ENCODE measurements at regions not wholly inside any gene's neighbourhood (a gene's known extent, or its start where the extent isn't known, plus 50 kb on each side); places are given as distances from the start of the nearest gene placed in this dataset.

DNA sequence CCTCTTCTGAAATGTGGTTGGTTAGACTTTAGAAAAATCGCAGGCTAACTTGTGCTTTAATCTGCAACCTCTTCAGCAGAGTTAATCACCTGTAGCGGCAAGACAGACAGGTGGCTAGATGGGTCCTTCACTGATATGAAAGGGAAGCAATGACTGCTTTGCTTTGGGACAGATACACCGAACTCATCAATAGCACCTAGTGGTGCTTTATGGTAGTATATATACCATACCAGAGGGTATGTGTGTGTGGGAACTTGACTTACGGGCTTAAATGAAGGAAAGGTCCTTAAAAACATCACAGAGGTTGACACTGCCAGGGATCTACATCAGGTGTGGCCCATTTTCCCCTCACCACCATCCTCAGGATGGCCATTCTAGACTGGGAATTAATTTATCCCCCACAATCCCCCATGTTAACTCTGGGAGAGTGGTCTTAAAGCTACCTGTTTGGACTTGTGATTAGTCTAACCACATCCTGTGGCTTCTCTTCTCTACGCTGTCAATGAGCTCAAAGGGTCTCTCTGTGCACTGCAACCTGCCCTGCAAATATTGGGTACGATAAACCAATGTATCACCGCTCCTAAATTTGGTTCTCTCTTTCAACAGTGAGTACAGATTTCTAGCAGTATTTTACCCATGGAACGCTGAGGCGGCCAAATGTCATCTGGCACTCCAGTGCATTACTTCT lies 162.7 kb downstream of the SIPA1L2 start:
- TF ChIP-seq POLR2AphosphoS5 (IDR thresholded peaks at IDR 0.05) (no peak), POLR2A (IDR thresholded peaks at IDR 0.05) (no peak), EP300 (IDR thresholded peaks at IDR 0.05) (no peak)
- TF ChIP-seq, protein P1, sequence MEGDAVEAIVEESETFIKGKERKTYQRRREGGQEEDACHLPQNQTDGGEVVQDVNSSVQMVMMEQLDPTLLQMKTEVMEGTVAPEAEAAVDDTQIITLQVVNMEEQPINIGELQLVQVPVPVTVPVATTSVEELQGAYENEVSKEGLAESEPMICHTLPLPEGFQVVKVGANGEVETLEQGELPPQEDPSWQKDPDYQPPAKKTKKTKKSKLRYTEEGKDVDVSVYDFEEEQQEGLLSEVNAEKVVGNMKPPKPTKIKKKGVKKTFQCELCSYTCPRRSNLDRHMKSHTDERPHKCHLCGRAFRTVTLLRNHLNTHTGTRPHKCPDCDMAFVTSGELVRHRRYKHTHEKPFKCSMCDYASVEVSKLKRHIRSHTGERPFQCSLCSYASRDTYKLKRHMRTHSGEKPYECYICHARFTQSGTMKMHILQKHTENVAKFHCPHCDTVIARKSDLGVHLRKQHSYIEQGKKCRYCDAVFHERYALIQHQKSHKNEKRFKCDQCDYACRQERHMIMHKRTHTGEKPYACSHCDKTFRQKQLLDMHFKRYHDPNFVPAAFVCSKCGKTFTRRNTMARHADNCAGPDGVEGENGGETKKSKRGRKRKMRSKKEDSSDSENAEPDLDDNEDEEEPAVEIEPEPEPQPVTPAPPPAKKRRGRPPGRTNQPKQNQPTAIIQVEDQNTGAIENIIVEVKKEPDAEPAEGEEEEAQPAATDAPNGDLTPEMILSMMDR (IDR thresholded peaks at IDR 0.05), result no peak
- 92 to 98% methylated on average over 8 to 9 of the region's 9 CpGs for WGBS, 2 donors (ENCODE audit: low coverage in 1 of 2)

DNA sequence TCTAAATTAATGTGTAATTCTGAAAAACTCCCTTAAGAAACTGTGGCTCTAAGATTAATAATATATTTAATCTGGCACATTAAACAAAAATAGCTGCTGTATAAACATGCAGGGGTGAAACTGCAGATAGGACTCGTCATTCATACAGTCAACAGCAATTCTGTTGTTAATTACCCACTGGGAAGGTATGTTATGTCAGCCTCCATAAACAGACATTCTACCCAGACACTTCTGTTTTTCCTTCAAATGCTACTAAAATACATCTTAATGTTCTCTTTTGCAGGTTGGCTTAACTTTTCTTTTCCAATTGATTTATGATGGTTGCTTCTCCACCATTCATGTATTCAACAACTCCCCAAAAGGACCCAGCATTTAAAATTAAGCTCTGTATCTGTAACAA lies 165.6 kb downstream of the SIPA1L2 start:
- H3K4me3 ChIP-seq, result no peak overlapping the region
- no peaks in the 10 kb centered on the region for H3K4me1 ChIP-seq
- no peak for ATAC-seq
- no peak for TF ChIP-seq POLR2AphosphoS5 (IDR thresholded peaks at IDR 0.05)
- no peak for TF ChIP-seq POLR2A (IDR thresholded peaks at IDR 0.05)
- no peak for TF ChIP-seq EP300 (IDR thresholded peaks at IDR 0.05)
- TF ChIP-seq, protein P1 (IDR thresholded peaks at IDR 0.05), result no peak
- no peaks in the 10 kb centered on the region for H3K9me3 ChIP-seq
- H3K27me3 ChIP-seq, result no peaks in the 10 kb centered on the region
- no peak overlapping the region for H3K27ac ChIP-seq
- H3K36me3 ChIP-seq, result peaks cover 0 to 61% of the 10 kb centered on the region in 2 donors
- WGBS, 2 donors (ENCODE audit: low coverage in 1 of 2), result 53 to 78% methylated on average over 1 of the region's 1 CpG

More for the DNA sequence above, 162.7 kb downstream of the SIPA1L2 start:
- H3K27me3 ChIP-seq, result no peaks in the 10 kb centered on the region
- H3K4me3 ChIP-seq, result no peak overlapping the region
- no peak overlapping the region for H3K27ac ChIP-seq
- no peak for ATAC-seq
- H3K4me1 ChIP-seq, result peaks cover under 1 to 12% (median 2%) of the 10 kb centered on the region in 3 donors
- H3K9me3 ChIP-seq, result no peaks in the 10 kb centered on the region
- H3K36me3 ChIP-seq, result peaks cover 0 to 61% of the 10 kb centered on the region in 2 donors

DNA sequence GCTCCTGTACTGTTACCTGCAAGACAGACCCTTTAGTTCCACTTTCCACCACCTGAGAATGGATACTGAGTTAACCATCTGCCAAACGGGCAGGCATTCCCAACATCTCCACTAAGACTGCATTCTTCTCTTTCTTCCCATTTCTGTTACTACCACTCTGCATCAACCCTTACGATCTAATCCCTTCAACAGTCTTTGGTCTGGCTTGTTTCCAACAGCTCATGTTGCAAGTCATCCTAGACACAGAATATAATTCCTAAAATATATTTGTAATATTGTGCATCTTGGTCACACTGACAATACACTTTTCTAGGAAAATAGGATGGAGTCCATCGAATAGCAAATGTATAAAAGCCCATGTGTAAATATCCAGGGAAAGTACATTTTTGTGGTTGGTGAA lies 166.7 kb downstream of the SIPA1L2 start:
- WGBS, 2 donors (ENCODE audit: low coverage in 1 of 2), result 81 to 90% methylated on average over 3 of the region's 3 CpGs
- Histone ChIP-seq H3K36me3 (peaks cover 0 to 53% of the 10 kb centered on the region in 2 donors), H3K27ac (no peak overlapping the region), H3K4me3 (no peak overlapping the region), H3K9me3 (no peaks in the 10 kb centered on the region), H3K4me1 (peaks cover 0 to 8% (median 0%) of the 10 kb centered on the region in 3 donors), H3K27me3 (no peaks in the 10 kb centered on the region)
- TF ChIP-seq EP300 (IDR thresholded peaks at IDR 0.05) (no peak), POLR2AphosphoS5 (IDR thresholded peaks at IDR 0.05) (no peak), POLR2A (IDR thresholded peaks at IDR 0.05) (no peak)
- TF ChIP-seq, protein P1 (IDR thresholded peaks at IDR 0.05), result no peak
- no peak for ATAC-seq

DNA sequence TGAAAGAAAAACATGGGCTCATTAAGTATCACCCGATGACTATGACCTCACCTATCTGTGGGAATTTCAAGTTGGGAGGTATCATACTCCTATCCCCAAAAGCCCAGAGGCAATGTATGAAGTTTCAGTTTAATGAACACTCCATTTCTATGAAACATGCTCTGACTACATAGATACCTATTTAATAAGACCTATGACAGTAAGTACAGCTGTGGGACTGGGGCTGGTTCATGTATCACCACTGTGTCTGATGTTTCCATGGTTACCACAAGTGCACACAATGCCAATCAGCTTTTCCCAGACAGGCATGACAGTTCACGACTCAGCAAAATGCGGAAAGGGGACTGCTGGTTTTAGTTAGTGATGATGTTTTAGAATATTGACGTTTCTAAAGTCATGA lies 167.7 kb downstream of the SIPA1L2 start:
- ATAC-seq, result no peak
- Histone ChIP-seq H3K27ac (no peak overlapping the region), H3K36me3 (peaks cover 0 to 50% of the 10 kb centered on the region in 2 donors), H3K27me3 (no peaks in the 10 kb centered on the region), H3K4me1 (peaks cover 0 to 17% (median 0%) of the 10 kb centered on the region in 3 donors), H3K9me3 (no peaks in the 10 kb centered on the region), H3K4me3 (no peak overlapping the region)
- 74 to 92% methylated on average over 2 to 4 of the region's 4 CpGs for WGBS, 2 donors (ENCODE audit: low coverage in 1 of 2)
- TF ChIP-seq POLR2A (IDR thresholded peaks at IDR 0.05), result no peak
- TF ChIP-seq, protein P1 (IDR thresholded peaks at IDR 0.05), result no peak
- TF ChIP-seq EP300 (IDR thresholded peaks at IDR 0.05), result no peak
- TF ChIP-seq POLR2AphosphoS5 (IDR thresholded peaks at IDR 0.05), result no peak

DNA sequence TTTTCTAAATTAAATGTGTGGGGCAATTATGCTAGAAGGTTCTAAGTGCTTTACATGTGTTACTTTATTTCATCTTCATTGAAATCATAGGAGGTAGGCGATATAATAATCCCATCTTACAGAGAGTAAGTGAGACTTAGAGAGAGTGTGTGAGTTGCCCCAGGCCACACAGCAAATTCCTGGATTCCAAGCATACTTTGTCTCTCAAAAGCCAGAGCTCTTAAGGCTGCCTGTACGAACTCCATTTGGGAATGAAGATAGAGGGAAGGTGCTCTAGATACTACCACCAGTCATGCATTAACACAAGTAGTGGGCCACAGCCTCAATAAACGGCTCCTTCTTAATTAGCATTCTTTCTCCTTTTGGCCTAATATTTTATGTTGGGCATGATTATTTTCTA lies 170.1 kb downstream of the SIPA1L2 start:
- Histone ChIP-seq H3K9me3 (no peaks in the 10 kb centered on the region), H3K4me1 (peaks cover 0 to 19% (median 0%) of the 10 kb centered on the region in 3 donors), H3K36me3 (peaks cover 0 to 28% of the 10 kb centered on the region in 2 donors), H3K27ac (no peak overlapping the region), H3K4me3 (no peak overlapping the region), H3K27me3 (no peaks in the 10 kb centered on the region)
- no peak for ATAC-seq
- 61 to 82% methylated on average over 2 to 3 of the region's 3 CpGs for WGBS, 2 donors (ENCODE audit: low coverage in 1 of 2)
- no peak for TF ChIP-seq POLR2A (IDR thresholded peaks at IDR 0.05)
- TF ChIP-seq POLR2AphosphoS5 (IDR thresholded peaks at IDR 0.05), result no peak
- TF ChIP-seq, protein P1 (IDR thresholded peaks at IDR 0.05), result no peak
- no peak for TF ChIP-seq EP300 (IDR thresholded peaks at IDR 0.05)

Data from gastroesophageal sphincter (tissue), 4 donors.